Activated CD8-positive, alpha-beta memory T cell treated with anti-CD3 and anti-CD28 coated beads, Interleukin-2, amount 50 U/mL, for 1 hour (primary cell): ENCODE measurements at regions not wholly inside any gene's neighbourhood (a gene's known extent, or its start where the extent isn't known, plus 50 kb on each side); places are given as distances from the start of the nearest gene placed in this dataset.

Source experiments
- DNase-seq: peaks from one replicate; pipeline ENCODE4 v3.0.0-alpha.2; 2020; ENCODE audit errors: extremely low read depth

- no peak for DNase-seq
Measured at GRCh38 chr18:39031647-39032046, 1466.0 kb upstream of the CELF4 start.

GRCh38 chr18:39030124-39030655, 1464.6 kb upstream of the CELF4 start:
- DNase-seq: no peak

- DNase-seq: no peak
Measured at GRCh38 chr18:39025531-39025930, 1459.9 kb upstream of the CELF4 start.

GRCh38 chr18:39019989-39020388, 1454.4 kb upstream of the CELF4 start:
- DNase-seq: no peak

- no peak for DNase-seq
Measured at GRCh38 chr18:39007031-39007902, 1441.7 kb upstream of the CELF4 start.

GRCh38 chr18:38996056-38996455, 1430.5 kb upstream of the CELF4 start:
- DNase-seq: no peak

GRCh38 chr18:38993342-38993741, 1427.7 kb upstream of the CELF4 start:
- DNase-seq: no peak

GRCh38 chr18:38984968-38985367, 1419.4 kb upstream of the CELF4 start:
- no peak for DNase-seq

- DNase-seq: no peak
Measured at GRCh38 chr18:38982072-38982471, 1416.5 kb upstream of the CELF4 start.

GRCh38 chr18:38981389-38981788, 1415.8 kb upstream of the CELF4 start:
- DNase-seq: no peak

GRCh38 chr18:38980420-38980819, 1414.8 kb upstream of the CELF4 start:
- DNase-seq: no peak

- DNase-seq: no peak
Measured at GRCh38 chr18:38972571-38972970, 1407.0 kb upstream of the CELF4 start.

- no peak for DNase-seq
Measured at GRCh38 chr18:38971881-38972280, 1406.3 kb upstream of the CELF4 start.

- no peak for DNase-seq
Measured at GRCh38 chr18:38966841-38967240, 1401.2 kb upstream of the CELF4 start.

GRCh38 chr18:38963943-38964660, 1398.5 kb upstream of the CELF4 start:
- no peak for DNase-seq

- DNase-seq: no peak
Measured at GRCh38 chr18:38961880-38962279, 1396.3 kb upstream of the CELF4 start.

- DNase-seq: no peak
Measured at GRCh38 chr18:38957736-38958135, 1392.1 kb upstream of the CELF4 start.

- no peak for DNase-seq
Measured at GRCh38 chr18:38956068-38956467, 1390.5 kb upstream of the CELF4 start.

GRCh38 chr18:38951633-38952032, 1386.0 kb upstream of the CELF4 start:
- no peak for DNase-seq

- DNase-seq: no peak
Measured at GRCh38 chr18:38948436-38948835, 1382.8 kb upstream of the CELF4 start.

- DNase-seq: no peak
Measured at GRCh38 chr18:38944446-38945024, 1378.9 kb upstream of the CELF4 start.
